IPS-NIHi7 (cell line): ENCODE measurements at regions not wholly inside any gene's neighbourhood (a gene's known extent, or its start where the extent isn't known, plus 50 kb on each side); places are given as distances from the start of the nearest gene placed in this dataset.
"Not testable (repeated sequence)": the region's sequence is repeated elsewhere in the genome, so short reads cannot be mapped to it uniquely, and the experiment has no call there.

Source experiments
- DNase-seq: peaks from one replicate; pipeline ENCODE4 v3.0.0; 2012; ENCODE audit warnings: mixed read lengths; ENCODE audit errors: extremely low spot score

DNA sequence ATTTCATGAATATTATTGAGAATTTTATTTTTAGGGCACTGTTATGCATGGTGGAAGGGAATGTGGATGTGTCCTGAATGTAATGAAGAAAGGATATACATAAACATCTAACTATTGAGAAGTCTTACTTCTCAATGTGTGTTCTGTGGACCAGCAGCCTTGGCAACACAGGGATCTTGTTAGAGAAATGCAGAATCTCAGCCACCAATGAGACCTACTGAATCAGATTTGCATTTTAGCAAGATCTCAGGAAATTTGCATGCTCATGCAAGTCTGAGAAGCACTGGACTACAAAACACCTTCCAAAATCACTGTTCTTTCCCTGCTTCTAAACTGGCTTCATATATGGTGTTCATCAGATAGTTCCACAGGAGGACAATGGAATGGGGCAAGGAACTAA lies 139.7 kb upstream of the WDFY3 start:
- DNase-seq = no peak

GRCh38 chr4:85106805-85107336 lies 140.4 kb upstream of the WDFY3 start:
- DNase-seq = no peak

- DNase-seq = no peak
These were observed 141.1 kb upstream of the WDFY3 start for GRCh38 chr4:85107553-85107952.

GRCh38 chr4:85113706-85114105 lies 147.2 kb upstream of the WDFY3 start:
- no peak for DNase-seq

- no peak for DNase-seq
These were observed 148.0 kb upstream of the WDFY3 start for GRCh38 chr4:85114526-85114925.

- DNase-seq = no peak
These were observed 149.5 kb upstream of the WDFY3 start for GRCh38 chr4:85116008-85116407.

DNA sequence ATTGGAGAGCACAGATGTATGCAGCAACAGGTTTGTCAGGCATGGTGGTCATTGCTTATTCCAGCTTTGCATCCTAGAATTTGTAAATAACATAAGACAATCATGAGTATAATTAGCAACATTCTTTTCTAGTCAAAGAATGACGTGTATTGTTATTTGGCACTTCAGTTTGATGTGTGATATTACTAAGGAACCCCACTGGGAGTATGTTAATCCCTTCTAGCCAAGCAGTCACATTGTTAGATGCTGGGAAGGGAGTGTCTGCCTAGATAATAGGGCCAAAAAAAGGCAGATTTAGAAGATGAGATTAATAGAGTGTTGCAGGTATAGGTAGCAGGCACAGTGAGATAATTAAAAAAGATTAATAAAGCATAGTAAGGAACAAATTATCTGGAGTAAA lies 159.2 kb upstream of the WDFY3 start:
- no peak for DNase-seq

DNA sequence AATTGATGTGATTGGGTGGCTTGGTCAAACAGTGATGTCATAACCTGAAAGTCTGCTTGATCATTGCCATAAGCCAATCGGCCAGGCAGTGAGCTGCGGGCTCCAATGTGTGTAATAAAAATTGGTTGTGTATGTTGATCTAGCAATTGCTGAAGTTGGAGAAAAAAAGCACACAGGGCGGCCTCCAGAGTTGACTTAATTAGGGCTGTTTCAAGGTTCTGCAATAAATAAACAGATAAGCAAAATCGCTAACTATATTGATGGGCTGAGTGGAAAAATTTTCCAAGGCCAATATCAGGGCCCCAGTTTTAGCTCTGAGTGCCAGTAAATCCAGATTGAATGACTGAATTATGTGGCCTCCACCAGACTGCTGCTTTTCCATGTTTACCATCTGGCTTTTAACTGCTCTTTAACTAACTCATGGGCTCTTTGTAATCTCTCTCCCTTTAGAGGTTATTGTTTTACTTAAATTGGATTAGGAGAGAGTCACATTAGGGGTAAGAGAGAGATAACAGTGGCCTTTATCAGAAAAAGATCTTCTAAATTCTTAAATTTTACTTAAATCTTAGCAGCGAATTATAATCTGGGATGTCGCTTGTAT lies 160.6 kb upstream of the WDFY3 start:
- DNase-seq = no peak

GRCh38 chr4:85127653-85128052 lies 161.2 kb upstream of the WDFY3 start:
- DNase-seq = peak; percentile 80

DNA sequence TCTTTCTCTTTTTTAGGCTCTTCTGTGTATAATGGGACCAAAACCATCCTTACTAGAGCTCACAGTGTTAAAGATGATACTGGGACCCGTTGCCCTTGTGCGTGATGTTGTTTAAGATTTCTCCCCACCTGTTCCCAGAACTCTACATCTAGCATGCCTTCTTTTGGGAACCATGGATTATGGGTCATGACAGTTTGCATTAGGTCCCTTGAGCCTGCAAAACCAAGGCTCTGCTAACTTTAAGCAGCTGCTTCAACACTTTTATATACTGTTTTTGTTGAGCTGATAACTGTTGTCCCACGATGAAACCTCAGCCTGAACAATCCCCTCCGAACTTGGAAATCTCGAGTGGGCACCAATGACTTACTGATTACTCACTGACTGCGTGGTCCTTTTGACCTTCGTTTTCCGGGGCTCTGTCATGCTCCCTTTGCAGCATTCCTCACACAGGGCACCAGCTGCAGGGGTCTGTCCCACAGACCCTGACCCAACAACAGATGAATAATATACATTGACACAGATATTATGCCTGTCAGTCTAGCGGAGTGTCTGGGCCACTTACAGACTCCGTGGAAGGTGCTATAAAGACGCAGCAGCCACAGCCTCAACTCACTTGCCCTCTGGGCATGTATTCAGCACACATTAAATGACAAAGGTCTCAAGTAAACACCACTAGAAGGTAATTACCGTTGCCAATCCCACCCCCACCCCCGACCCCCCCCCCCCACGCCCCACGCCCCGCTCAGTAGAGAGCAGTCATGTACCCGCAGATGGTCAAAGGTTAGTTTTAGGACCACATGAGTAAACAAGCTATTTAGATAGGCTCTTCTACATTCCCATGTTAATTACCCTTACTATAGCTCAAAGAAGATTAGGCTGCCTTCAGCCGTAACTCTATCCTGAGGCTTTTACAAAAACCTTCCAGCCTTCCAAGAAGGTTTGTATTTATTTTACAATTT lies 162.0 kb upstream of the WDFY3 start:
- no peak for DNase-seq

DNA sequence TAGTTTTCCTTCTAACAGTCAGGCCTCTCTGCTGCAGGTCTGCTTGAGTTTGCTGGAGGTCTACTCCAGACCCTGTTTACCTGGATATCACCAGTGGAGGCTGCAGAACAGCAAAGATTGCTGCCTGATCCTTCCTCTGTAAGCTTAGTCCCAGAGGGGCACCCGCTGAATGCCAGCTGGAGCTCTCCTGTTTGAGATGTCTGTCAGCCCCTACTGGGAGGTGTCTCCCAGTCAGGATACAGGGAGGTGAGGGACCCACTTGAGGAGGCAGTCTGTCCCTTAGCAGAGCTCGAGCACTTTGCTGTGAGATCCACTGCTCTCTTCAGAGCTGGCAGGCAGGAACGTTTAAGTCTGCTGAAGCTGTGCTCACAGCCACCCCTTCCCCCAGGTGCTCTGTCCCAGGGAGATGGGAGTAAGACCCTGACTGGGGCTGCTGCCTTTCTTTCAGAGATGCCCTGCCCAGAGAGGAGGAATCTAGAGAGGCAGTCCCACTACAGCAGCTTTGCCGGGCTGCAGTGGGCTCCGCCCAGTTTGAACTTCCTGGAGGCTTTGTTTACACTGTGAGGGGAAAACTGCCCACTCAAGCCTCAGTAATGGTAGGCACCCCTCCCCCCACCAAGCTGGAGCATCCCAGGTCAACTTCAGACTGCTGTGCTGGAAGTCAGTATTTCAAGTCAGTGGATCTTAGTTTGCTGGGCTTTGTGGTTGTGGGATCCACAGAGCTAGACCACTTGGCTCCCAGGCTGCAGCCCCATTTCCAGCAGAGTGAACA lies 163.1 kb upstream of the WDFY3 start:
- not testable (repeated sequence) for DNase-seq

DNA sequence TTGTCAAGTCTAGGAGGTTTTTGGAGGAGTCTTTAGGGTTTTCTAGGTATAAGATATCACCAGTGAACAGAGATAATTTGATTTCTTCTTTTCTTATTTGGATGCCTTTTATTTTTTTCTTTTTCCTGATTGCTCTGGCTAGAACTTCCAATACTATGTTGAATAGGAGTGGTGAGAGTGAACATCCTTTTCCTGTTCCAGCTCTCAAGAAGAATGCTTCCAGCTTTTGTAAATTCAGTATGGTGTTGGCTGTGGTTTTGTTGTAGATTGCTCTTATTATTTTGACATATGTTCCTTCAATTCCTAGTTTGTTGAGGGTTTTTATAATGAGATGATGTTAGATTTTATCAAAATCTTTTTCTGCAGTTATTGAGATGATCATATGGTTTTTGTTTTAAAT lies 165.6 kb upstream of the WDFY3 start:
- no peak for DNase-seq

GRCh38 chr4:85132570-85132969 lies 166.1 kb upstream of the WDFY3 start:
- no peak for DNase-seq

GRCh38 chr4:85139749-85140148 lies 173.3 kb upstream of the WDFY3 start:
- DNase-seq = not testable (repeated sequence)

GRCh38 chr4:85142451-85142850 lies 176.0 kb upstream of the WDFY3 start:
- DNase-seq = no peak

- peak; percentile 44 for DNase-seq
These were observed 181.1 kb upstream of the WDFY3 start for GRCh38 chr4:85147481-85148076.

GRCh38 chr4:85149676-85150075 lies 183.2 kb upstream of the WDFY3 start:
- no peak for DNase-seq

DNA sequence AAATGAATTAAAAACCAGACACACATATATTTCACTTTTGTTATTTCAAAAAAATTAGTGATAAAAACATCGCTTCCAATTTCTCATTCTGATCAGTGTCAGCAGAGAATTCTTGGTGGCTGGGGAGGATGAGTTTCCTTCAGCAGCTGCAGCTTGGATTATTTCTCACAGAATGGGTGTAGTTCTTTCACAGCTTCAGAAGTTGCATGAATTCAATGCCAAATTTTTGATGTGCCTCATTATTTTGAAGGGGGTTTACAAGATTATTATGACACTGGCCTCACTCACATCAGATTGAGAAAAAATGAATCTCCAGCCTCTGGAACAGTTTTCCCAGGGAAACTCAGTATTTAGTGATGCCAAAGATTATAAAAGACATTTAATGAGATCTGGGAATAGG lies 184.9 kb upstream of the WDFY3 start:
- no peak for DNase-seq

- no peak for DNase-seq
These were observed 185.3 kb upstream of the WDFY3 start for GRCh38 chr4:85151786-85152185.

DNA sequence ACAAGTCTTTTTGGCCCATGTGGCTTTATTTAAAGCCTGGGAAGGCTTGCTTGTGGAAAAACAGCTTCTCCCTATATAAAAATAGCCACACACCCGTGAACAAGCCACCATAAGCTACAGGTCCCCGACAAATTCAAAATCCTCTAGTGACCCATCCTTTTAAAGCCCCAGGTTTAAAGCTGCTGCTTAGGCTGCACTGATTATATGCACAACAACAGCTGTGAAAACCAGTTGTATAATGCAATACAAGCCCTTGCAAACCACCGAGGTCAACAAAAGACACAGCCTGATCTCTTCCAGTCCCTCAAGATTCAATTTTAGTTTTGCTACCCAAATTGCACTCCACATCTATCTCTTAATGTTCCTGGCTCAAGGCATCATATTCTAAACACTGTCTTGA lies 186.0 kb upstream of the WDFY3 start:
- no peak for DNase-seq

GRCh38 chr4:85153221-85153620 lies 186.7 kb upstream of the WDFY3 start:
- no peak for DNase-seq

DNA sequence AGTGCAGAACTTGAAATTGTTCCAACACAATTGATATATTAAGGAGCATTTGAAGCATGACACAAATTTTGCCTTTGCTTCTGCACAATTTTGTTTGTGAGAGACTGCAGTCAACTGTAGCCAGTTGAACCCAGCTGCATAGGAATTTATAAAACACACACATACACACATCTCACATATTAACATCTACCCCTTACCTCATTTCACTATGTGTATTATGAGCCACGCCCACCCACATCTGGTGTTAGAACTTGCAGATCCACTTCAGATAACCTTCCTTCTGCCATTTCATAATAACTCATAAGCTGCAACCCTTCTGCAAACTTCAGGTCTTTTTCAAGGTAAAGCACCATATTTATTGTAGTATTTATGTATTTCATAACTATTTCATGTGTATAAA lies 188.1 kb upstream of the WDFY3 start:
- DNase-seq = no peak
